NCI-H524 (cell line): ENCODE measurements at regions not wholly inside any gene's neighbourhood (a gene's known extent, or its start where the extent isn't known, plus 50 kb on each side); places are given as distances from the start of the nearest gene placed in this dataset.
"Not testable (repeated sequence)": the region's sequence is repeated elsewhere in the genome, so short reads cannot be mapped to it uniquely, and the experiment has no call there.

Experiments
- DNase-seq, 2 experiments: peaks; one replicate each; lab custom pipeline; 2025; lab: John Stamatoyannopoulos, UW

- peak; percentile 94 to 97 for DNase-seq
These were observed 84.2 kb upstream of the SLC2A1 start for GRCh38 chr1:43042773-43043457.

- DNase-seq: no peak
These were observed 83.5 kb upstream of the SLC2A1 start for GRCh38 chr1:43042127-43042526.

- peak; percentile 10 to 82 for DNase-seq
These were observed 82.9 kb upstream of the SLC2A1 start for GRCh38 chr1:43041591-43041990.

GRCh38 chr1:43039228-43040055 lies 80.8 kb upstream of the SLC2A1 start:
- peak; percentile 6 to 65 for DNase-seq

- peak; percentile 24 to 80 for DNase-seq
These were observed 79.7 kb upstream of the SLC2A1 start for GRCh38 chr1:43038232-43038935.

- no peak for DNase-seq
These were observed 78.8 kb upstream of the SLC2A1 start for GRCh38 chr1:43037466-43037865.

- DNase-seq: no peak
These were observed 78.3 kb upstream of the SLC2A1 start for GRCh38 chr1:43036932-43037331.

GRCh38 chr1:43035821-43036741 lies 77.4 kb upstream of the SLC2A1 start:
- DNase-seq: no peak

- no peak for DNase-seq
These were observed 76.1 kb upstream of the SLC2A1 start for GRCh38 chr1:43034778-43035177.

GRCh38 chr1:43034195-43034658 lies 75.6 kb upstream of the SLC2A1 start:
- no peak for DNase-seq

GRCh38 chr1:43031316-43032203 lies 72.9 kb upstream of the SLC2A1 start:
- DNase-seq: no peak

GRCh38 chr1:43024905-43025304 lies 66.2 kb upstream of the SLC2A1 start:
- no peak for DNase-seq

- DNase-seq: no peak
These were observed 63.1 kb upstream of the SLC2A1 start for GRCh38 chr1:43021547-43022474.

- no peak for DNase-seq
These were observed 60.6 kb upstream of the SLC2A1 start for GRCh38 chr1:43019226-43019625.

- DNase-seq: no peak
These were observed 59.5 kb upstream of the SLC2A1 start for GRCh38 chr1:43018121-43018520.

GRCh38 chr1:43015269-43015668 lies 56.6 kb upstream of the SLC2A1 start:
- DNase-seq: no peak

- DNase-seq: not testable (repeated sequence)
These were observed 55.9 kb upstream of the SLC2A1 start for GRCh38 chr1:43014579-43014978.

GRCh38 chr1:43011020-43011419 lies 52.4 kb upstream of the SLC2A1 start:
- DNase-seq: no peak

- no peak for DNase-seq
These were observed 50.6 kb upstream of the SLC2A1 start for GRCh38 chr1:43009274-43009673.
